Tibial artery (tissue), 4 donors: ENCODE measurements at regions not wholly inside any gene's neighbourhood (a gene's known extent, or its start where the extent isn't known, plus 50 kb on each side); places are given as distances from the start of the nearest gene placed in this dataset.

Source experiments
- DNase-seq, 2 donors: peaks; one replicate each; pipeline ENCODE4 v3.0.0-alpha.2; 2019
- H3K27ac ChIP-seq, 2 donors: fragments of 200-600 bp; sonication (generic) in 1 of 2; 1 replicate in 1 of 2; 2 replicates in 1 of 2; pipeline ENCODE4 v1.5.1; 2018 to 2019; ENCODE audit warnings: mild to moderate bottlenecking in 1 of 2
- H3K27me3 ChIP-seq, 2 donors: fragments of 200-600 bp; sonication (generic) in 1 of 2; one replicate each; pipeline versions ENCODE4 v1.5.1 to v1.6.0; 2016 to 2019
- H3K36me3 ChIP-seq, 3 donors: fragments of 200-600 bp; sonication (generic) in 2 of 3; one replicate each; pipeline ENCODE4 v1.5.1; 2016 to 2019; ENCODE audit warnings: mild to moderate bottlenecking in 2 of 3
- H3K4me1 ChIP-seq, 4 donors: fragments of 200-600 bp; sonication (generic) in 2 of 4; 1 replicate in 3 of 4; 2 replicates in 1 of 4; pipeline ENCODE4 v1.5.1; 2016 to 2019
- H3K4me3 ChIP-seq, 2 donors: fragments of 200-600 bp; sonication (generic) in 1 of 2; 1 replicate in 1 of 2; 2 replicates in 1 of 2; pipeline ENCODE4 v1.5.1; 2018 to 2019; ENCODE audit warnings: mild to moderate bottlenecking in 2 of 2
- H3K9me3 ChIP-seq, 3 donors: fragments of 200-600 bp; sonication (generic) in 1 of 3; one replicate each; pipeline ENCODE4 v1.5.1; 2016 to 2019
- intact Hi-C: fragments of 100-400 bp; cut with DNase I; formaldehyde crosslinking; loops from one replicate; pipeline ENCODE4 v1.15.0; 2023; ENCODE audit warnings: low total_unique reads
- TF ChIP-seq, protein P1 (sequence below), 2 experiments: fragments of 200-600 bp in 1 of 2; fragments of 450-650 bp in 1 of 2; IDR thresholded peaks; one replicate each; pipeline ENCODE4 v1.5.1; 2017 to 2019; ENCODE audit warnings: antibody characterized with exemption in 2 of 2, mild to moderate bottlenecking in 1 of 2, moderate library complexity in 1 of 2

DNA sequence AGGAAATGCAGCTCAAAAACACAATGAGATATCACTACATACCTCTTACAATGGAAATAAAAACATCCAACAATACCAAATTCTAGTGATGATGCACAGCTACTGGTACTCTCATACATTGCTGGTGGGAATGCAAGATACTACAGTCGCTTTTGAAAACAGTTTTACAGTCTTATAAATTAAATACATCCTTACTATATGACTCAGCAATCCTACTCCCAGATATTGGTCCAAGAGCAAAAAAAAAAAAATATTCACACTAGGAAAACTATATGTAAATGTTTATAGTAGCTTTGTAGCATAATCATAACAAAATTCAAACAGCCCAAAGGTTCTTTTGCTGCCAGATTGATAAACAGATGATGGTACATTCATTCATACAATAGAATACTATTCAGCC, 217.4 kb upstream of the FAM83B start:
- TF ChIP-seq, protein P1, sequence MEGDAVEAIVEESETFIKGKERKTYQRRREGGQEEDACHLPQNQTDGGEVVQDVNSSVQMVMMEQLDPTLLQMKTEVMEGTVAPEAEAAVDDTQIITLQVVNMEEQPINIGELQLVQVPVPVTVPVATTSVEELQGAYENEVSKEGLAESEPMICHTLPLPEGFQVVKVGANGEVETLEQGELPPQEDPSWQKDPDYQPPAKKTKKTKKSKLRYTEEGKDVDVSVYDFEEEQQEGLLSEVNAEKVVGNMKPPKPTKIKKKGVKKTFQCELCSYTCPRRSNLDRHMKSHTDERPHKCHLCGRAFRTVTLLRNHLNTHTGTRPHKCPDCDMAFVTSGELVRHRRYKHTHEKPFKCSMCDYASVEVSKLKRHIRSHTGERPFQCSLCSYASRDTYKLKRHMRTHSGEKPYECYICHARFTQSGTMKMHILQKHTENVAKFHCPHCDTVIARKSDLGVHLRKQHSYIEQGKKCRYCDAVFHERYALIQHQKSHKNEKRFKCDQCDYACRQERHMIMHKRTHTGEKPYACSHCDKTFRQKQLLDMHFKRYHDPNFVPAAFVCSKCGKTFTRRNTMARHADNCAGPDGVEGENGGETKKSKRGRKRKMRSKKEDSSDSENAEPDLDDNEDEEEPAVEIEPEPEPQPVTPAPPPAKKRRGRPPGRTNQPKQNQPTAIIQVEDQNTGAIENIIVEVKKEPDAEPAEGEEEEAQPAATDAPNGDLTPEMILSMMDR (IDR thresholded peaks at IDR 0.05) = no peak
- Histone ChIP-seq H3K27ac (no peak overlapping the region), H3K4me1 (peaks cover 0 to 10% (median 2%) of the 10 kb centered on the region in 4 donors), H3K4me3 (no peak overlapping the region), H3K9me3 (no peaks in the 10 kb centered on the region), H3K27me3 (no peaks in the 10 kb centered on the region), H3K36me3 (no peaks in the 10 kb centered on the region)
- no peak for DNase-seq
- intact Hi-C loops = no loop called here

DNA sequence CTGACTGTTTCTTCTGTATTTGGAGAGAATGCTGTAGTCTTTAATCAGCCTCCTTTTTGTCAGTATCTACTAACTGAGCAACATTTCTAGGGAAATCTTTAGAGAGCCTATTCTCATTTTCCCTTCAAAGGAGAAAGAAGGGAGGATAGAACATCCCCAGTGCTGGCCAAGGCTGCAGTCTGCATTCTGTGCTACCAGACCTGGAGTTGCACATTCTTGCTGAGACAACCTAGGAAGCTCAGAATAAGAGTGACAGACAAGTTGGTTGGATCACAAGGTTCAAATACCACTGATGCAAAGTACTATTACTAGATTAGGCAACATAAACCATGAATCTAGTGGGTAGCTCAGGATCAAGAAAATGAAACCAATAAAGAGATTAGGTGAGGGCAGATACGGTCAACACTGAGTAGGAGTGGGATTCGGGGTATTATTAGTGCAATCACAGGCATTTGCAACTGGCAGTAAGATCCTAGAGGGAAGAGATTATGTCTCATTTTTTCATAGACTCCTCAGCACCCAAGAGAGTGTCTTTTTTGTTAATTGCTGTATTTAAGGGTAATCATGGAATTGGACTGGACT, 213.5 kb upstream of the FAM83B start:
- no peaks in the 10 kb centered on the region for H3K9me3 ChIP-seq
- no peak overlapping the region for H3K27ac ChIP-seq
- H3K36me3 ChIP-seq = no peaks in the 10 kb centered on the region
- peaks cover 0 to 10% (median 2%) of the 10 kb centered on the region in 4 donors for H3K4me1 ChIP-seq
- DNase-seq = no peak
- no peaks in the 10 kb centered on the region for H3K27me3 ChIP-seq
- intact Hi-C loops = no loop called here
- no peak overlapping the region for H3K4me3 ChIP-seq
- TF ChIP-seq, protein P1 (IDR thresholded peaks at IDR 0.05) = no peak

DNA sequence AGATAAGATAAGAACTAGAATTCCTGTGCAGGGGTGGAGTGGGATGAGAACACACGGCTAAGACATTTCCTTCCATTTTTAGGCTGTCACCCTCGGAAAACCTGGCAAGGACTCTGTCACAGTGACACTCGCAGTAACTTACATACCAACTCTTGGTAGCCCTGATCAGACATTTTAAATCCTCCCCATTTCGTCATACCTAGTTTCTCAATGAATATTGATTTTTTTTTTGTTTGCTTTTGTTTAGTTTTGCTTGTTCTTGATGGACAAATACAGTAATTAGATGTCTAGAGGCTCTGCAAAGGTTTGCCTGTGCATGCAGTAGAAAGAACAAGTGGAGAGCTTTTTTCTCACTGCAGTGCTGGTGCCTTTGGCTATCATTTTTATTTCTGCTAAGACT, 213.0 kb upstream of the FAM83B start:
- TF ChIP-seq, protein P1 (IDR thresholded peaks at IDR 0.05) = no peak
- H3K9me3 ChIP-seq = no peaks in the 10 kb centered on the region
- no peak overlapping the region for H3K27ac ChIP-seq
- peaks cover 0 to 10% (median 2%) of the 10 kb centered on the region in 4 donors for H3K4me1 ChIP-seq
- no peaks in the 10 kb centered on the region for H3K36me3 ChIP-seq
- intact Hi-C loops = no loop called here
- DNase-seq = no peak
- H3K4me3 ChIP-seq = no peak overlapping the region
- H3K27me3 ChIP-seq = no peaks in the 10 kb centered on the region

DNA sequence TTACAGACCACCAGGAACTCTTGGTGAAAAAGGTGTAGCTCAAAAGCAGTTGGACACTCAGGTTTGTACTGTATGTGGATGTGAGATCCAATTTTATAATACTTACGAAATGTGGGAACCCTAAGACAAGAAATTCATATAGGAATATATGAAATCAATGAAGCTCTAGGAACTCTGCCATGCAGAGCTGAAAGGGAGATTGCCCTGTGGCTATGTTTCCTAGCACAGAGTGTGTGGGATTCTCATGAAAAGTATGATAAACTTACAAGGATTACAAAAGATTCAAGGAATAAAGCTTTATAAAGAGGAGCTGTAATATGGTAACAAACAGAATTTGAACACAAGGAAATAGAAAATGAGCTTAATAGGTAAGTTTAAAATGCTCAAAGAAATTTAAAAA, 205.7 kb upstream of the FAM83B start:
- Histone ChIP-seq H3K27ac (no peak overlapping the region), H3K4me3 (no peak overlapping the region), H3K27me3 (no peaks in the 10 kb centered on the region), H3K4me1 (peaks cover 0 to 18% (median 8%) of the 10 kb centered on the region in 4 donors), H3K9me3 (no peaks in the 10 kb centered on the region), H3K36me3 (no peaks in the 10 kb centered on the region)
- intact Hi-C loops = no loop called here
- TF ChIP-seq, protein P1 (IDR thresholded peaks at IDR 0.05) = no peak
- DNase-seq = no peak

DNA sequence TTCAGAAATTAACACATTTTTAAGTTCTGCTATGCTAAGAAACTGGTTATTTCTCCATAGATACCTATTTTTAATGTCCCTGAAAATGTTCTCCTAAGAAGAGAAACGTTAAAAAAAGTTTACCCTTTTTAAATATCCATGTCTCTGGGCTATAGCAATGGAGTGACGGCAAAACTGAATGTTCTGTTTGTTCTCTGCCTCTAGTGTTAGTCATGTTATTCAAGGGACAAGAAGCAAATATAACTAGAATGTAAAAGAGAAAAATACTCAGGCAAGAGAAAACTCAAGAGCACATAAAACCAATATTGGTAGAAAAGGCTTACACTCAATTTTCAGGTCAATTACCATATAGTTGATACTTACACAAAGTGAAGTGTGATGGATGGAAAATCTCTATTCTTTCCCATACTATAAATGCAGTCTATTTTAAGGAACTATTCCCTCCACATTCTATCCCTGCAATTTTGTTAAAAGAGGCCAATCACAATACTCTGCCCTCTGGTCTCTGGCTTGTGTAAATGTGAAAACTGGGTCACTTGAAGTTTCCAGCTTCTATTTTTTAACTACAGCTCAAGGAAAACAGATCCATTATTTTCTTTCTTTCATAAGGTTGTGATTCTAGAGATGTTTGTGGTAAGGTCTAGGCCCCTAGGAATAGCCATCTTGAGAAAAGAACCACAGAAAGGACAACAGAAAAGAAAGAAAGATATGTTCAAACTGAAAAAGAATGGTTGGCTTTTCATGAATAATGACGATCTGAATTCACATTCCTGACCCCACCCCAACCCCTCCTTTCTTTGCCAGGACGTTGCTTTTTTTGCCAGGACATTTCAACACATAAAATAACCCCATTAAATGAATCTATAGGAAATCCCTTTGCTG, 200.3 kb upstream of the FAM83B start:
- intact Hi-C loops = no loop called here
- no peaks in the 10 kb centered on the region for H3K27me3 ChIP-seq
- H3K4me1 ChIP-seq = peaks cover 0 to 44% (median 16%) of the 10 kb centered on the region in 4 donors
- H3K36me3 ChIP-seq = no peaks in the 10 kb centered on the region
- DNase-seq = no peak
- TF ChIP-seq, protein P1 (IDR thresholded peaks at IDR 0.05) = no peak
- peak overlapping the region; percentile 44 to 73 for H3K27ac ChIP-seq
- no peak overlapping the region for H3K4me3 ChIP-seq
- H3K9me3 ChIP-seq = no peaks in the 10 kb centered on the region
